SK-N-SH treated with all-trans-retinoic acid at 6 μM for 48 hours (cell line): ENCODE measurements at regions not wholly inside any gene's neighbourhood (a gene's known extent, or its start where the extent isn't known, plus 50 kb on each side); places are given as distances from the start of the nearest gene placed in this dataset.

Experiments
- ARNTL ChIP-seq: fragments of 450-650 bp; formaldehyde crosslinking; IDR thresholded peaks from 2 replicates; pipeline ENCODE4 v1.5.0; 2020; ENCODE audit warnings: low read depth, mild to moderate bottlenecking, moderate library complexity, borderline replicate concordance
- ISL1 ChIP-seq: fragments of 250-450 bp; sonication (Bioruptor Pico); IDR thresholded peaks from 2 replicates; pipeline ENCODE4 v2.1.2; 2022; ENCODE audit warnings: mild to moderate bottlenecking, moderate library complexity
- OSR1 ChIP-seq: fragments of 250-450 bp; sonication (Bioruptor Pico); IDR thresholded peaks from 2 replicates; pipeline ENCODE4 v1.8.0; 2022; ENCODE audit warnings: moderate library complexity, mild to moderate bottlenecking, inconsistent platforms
- PATZ1 ChIP-seq: fragments of 250-450 bp; sonication (Bioruptor Pico); IDR thresholded peaks from 2 replicates; pipeline ENCODE4 v1.8.0; 2020; ENCODE audit warnings: mild to moderate bottlenecking, moderate library complexity, borderline replicate concordance
- PPARA ChIP-seq: fragments of 250-450 bp; sonication (Bioruptor Pico); IDR thresholded peaks from 2 replicates; pipeline ENCODE4 v1.5.0; 2020; ENCODE audit warnings: mild to moderate bottlenecking, borderline replicate concordance
- RARB ChIP-seq: fragments of 250-450 bp; sonication (Bioruptor Pico); IDR thresholded peaks from 2 replicates; pipeline ENCODE4 v1.8.0; 2021; ENCODE audit warnings: mild to moderate bottlenecking, moderate library complexity
- TSHZ2 ChIP-seq: fragments of 250-450 bp; sonication (Bioruptor Pico); IDR thresholded peaks from 2 replicates; pipeline ENCODE4 v1.5.0; 2020; ENCODE audit warnings: mild to moderate bottlenecking, moderate library complexity
- ZC3H10 ChIP-seq: fragments of 250-450 bp; sonication (Bioruptor Pico); IDR thresholded peaks from 2 replicates; pipeline ENCODE4 v1.5.1; 2021; ENCODE audit warnings: mild to moderate bottlenecking, moderate library complexity
- ZFP3 ChIP-seq: fragments of 250-450 bp; sonication (Bioruptor Pico); IDR thresholded peaks from 2 replicates; pipeline ENCODE4 v1.5.0; 2020; ENCODE audit warnings: mild to moderate bottlenecking, moderate library complexity
- ZFP30 ChIP-seq: fragments of 450-650 bp; formaldehyde crosslinking; IDR thresholded peaks from 2 replicates; pipeline ENCODE4 v1.5.0; 2022; ENCODE audit warnings: mild to moderate bottlenecking, moderate library complexity
- ZNF565 ChIP-seq: fragments of 450-650 bp; formaldehyde crosslinking; conservative IDR thresholded peaks from 2 replicates; pipeline ENCODE4 v1.5.0; 2020; ENCODE audit warnings: low read depth, mild to moderate bottlenecking, moderate library complexity
- ZNF70 ChIP-seq: fragments of 450-650 bp; formaldehyde crosslinking; IDR thresholded peaks from 2 replicates; pipeline ENCODE4 v1.5.0; 2020; ENCODE audit warnings: mild to moderate bottlenecking, moderate library complexity
- ZNF8 ChIP-seq: fragments of 450-650 bp; formaldehyde crosslinking; IDR thresholded peaks from 2 replicates; pipeline ENCODE4 v1.5.0; 2020; ENCODE audit warnings: mild to moderate bottlenecking, moderate library complexity
- TF ChIP-seq, protein P1 (sequence below): fragments of 250-450 bp; sonication (Bioruptor Pico); IDR thresholded peaks from 2 replicates; pipeline ENCODE4 v1.5.1; 2020; ENCODE audit warnings: low read depth, mild to moderate bottlenecking, moderate library complexity

- TF ChIP-seq PATZ1 (CRISPR knock-in tag) (no peak), ZNF70 (CRISPR knock-in tag) (no peak), ZNF565 (CRISPR knock-in tag) (no peak), ZFP3 (CRISPR knock-in tag) (no peak), ZNF8 (CRISPR knock-in tag) (no peak), PPARA (no peak), ZFP30 (CRISPR knock-in tag) (no peak), OSR1 (no peak), ZC3H10 (CRISPR knock-in tag) (no peak), ARNTL (CRISPR knock-in tag) (no peak), TSHZ2 (no peak), RARB (CRISPR knock-in tag) (no peak), ISL1 (CRISPR knock-in tag) (no peak)
- TF ChIP-seq, protein P1, sequence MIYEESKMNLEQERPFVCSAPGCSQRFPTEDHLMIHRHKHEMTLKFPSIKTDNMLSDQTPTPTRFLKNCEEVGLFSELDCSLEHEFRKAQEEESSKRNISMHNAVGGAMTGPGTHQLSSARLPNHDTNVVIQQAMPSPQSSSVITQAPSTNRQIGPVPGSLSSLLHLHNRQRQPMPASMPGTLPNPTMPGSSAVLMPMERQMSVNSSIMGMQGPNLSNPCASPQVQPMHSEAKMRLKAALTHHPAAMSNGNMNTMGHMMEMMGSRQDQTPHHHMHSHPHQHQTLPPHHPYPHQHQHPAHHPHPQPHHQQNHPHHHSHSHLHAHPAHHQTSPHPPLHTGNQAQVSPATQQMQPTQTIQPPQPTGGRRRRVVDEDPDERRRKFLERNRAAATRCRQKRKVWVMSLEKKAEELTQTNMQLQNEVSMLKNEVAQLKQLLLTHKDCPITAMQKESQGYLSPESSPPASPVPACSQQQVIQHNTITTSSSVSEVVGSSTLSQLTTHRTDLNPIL (CRISPR knock-in tag) = no peak
Measured at GRCh38 chr4:115803825-115804224, 690.4 kb upstream of the NDST4 start.
